ENCODE measurements at regions not wholly inside any gene's neighbourhood (a gene's known extent, or its start where the extent isn't known, plus 50 kb on each side); places are given as distances from the start of the nearest gene placed in this dataset.
"Not testable (repeated sequence)": the region's sequence is repeated elsewhere in the genome, so short reads cannot be mapped to it uniquely, and the experiment has no call there.

DNA sequence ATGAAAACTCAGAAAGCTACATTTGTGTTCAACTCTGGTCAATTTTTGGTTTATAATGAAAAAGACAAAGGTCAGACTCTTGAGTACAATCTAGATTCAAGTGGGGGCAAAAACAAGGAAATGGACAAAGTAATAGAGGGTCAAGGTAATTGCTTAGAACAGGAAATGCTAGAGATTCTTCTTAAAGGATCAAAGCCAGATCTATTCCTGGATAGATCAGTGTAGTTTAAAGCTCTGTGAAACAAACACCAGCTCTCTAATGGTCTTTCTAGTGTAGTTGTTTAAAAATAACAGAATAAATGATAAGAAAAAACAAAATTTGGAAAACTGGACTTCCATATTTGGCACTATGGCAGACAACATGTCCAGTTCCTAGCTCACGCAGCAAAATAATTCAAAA lies 70.7 kb upstream of the SLC8A3 start:
- Mint-ChIP-seq H3K27ac (ENCODE audit: low read depth, unreplicated experiment) (no peak overlapping the region), H3K4me1 (ENCODE audit: insufficient read depth, unreplicated experiment) (no peaks in the 10 kb centered on the region), H3K27me3 (ENCODE audit: insufficient read depth, unreplicated experiment) (peaks cover 61% of the 10 kb centered on the region), H3K9me3 (ENCODE audit: unreplicated experiment) (no peaks in the 10 kb centered on the region), H3K4me3 (ENCODE audit: unreplicated experiment) (no peak overlapping the region), H3K36me3 (ENCODE audit: insufficient read depth, unreplicated experiment) (no peaks in the 10 kb centered on the region)
- DNase-seq (ENCODE audit: unreplicated experiment): no peak
- BruUV-seq (replicated peaks): no TSS peak
- POLR2A ChIA-PET: no interaction called here
- no peak for TF ChIP-seq CTCF (IDR thresholded peaks at IDR 0.05; ENCODE audit: unreplicated experiment)
- intact Hi-C loops (cut with micrococcal nuclease): no loop called here
- CTCF ChIA-PET: interaction anchor here (0.8 kb wide), 1 partner anchor 903 kb away, joined by 3 read pairs; no protein-coding TSS in a partner anchor

DNA sequence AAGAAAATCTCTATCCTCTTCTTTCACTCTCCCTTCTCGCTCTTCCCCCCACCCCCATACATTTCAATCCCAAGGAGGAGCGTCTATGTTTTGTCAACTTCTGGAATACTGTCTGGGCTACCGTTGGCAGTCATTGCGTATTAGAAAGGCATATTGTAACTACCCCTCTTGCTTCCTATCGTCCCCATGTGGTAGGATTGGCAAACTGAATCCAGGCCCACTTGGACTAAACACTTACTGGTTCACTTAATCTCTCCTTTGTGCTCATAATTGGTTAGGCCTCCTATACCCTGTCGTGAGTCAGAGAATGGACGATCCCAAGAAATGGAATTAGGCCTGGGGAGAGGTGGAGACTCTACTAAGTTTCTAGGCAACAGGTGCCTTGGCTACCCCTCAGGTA lies 68.8 kb upstream of the SLC8A3 start:
- intact Hi-C loops (cut with micrococcal nuclease): no loop called here

DNA sequence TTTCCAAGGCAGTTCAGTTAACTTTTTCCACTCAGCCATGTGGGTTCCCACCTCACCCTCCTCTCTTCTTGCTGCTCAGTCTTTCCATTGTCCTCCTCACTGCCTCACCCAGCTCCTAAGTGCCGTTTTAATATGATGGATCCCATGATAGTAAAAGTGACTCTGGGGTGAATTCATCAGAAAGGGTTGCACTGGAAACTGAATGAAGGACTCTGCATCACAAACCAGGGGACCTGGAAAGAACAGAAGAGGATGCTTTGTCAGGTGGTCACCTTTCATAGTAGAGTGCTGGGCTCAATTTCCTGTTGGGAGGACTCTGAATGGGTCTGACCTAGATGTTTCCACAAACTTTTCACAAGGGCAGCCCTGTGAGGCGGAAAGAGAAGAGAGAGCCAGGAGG lies 67.8 kb upstream of the SLC8A3 start:
- Mint-ChIP-seq H3K9me3 (ENCODE audit: unreplicated experiment) (no peaks in the 10 kb centered on the region), H3K36me3 (ENCODE audit: insufficient read depth, unreplicated experiment) (no peaks in the 10 kb centered on the region), H3K4me3 (ENCODE audit: unreplicated experiment) (no peak overlapping the region), H3K4me1 (ENCODE audit: insufficient read depth, unreplicated experiment) (no peaks in the 10 kb centered on the region), H3K27ac (ENCODE audit: low read depth, unreplicated experiment) (no peak overlapping the region), H3K27me3 (ENCODE audit: insufficient read depth, unreplicated experiment) (peaks cover 53% of the 10 kb centered on the region)
- DNase-seq (ENCODE audit: unreplicated experiment): no peak
- POLR2A ChIA-PET: no interaction called here
- TF ChIP-seq CTCF (IDR thresholded peaks at IDR 0.05; ENCODE audit: unreplicated experiment): no peak
- BruUV-seq (replicated peaks): no TSS peak
- intact Hi-C loops (cut with micrococcal nuclease): no loop called here
- CTCF ChIA-PET: no interaction called here

More for the DNA sequence above, 68.8 kb upstream of the SLC8A3 start:
- Mint-ChIP-seq H3K36me3 (ENCODE audit: insufficient read depth, unreplicated experiment) (no peaks in the 10 kb centered on the region), H3K27ac (ENCODE audit: low read depth, unreplicated experiment) (no peak overlapping the region), H3K27me3 (ENCODE audit: insufficient read depth, unreplicated experiment) (peaks cover 53% of the 10 kb centered on the region), H3K4me3 (ENCODE audit: unreplicated experiment) (no peak overlapping the region), H3K9me3 (ENCODE audit: unreplicated experiment) (no peaks in the 10 kb centered on the region), H3K4me1 (ENCODE audit: insufficient read depth, unreplicated experiment) (no peaks in the 10 kb centered on the region)
- ChIA-PET POLR2A (no interaction called here), CTCF (no interaction called here)
- no peak for TF ChIP-seq CTCF (IDR thresholded peaks at IDR 0.05; ENCODE audit: unreplicated experiment)
- no TSS peak for BruUV-seq (replicated peaks)
- DNase-seq (ENCODE audit: unreplicated experiment): peak; percentile 47

DNA sequence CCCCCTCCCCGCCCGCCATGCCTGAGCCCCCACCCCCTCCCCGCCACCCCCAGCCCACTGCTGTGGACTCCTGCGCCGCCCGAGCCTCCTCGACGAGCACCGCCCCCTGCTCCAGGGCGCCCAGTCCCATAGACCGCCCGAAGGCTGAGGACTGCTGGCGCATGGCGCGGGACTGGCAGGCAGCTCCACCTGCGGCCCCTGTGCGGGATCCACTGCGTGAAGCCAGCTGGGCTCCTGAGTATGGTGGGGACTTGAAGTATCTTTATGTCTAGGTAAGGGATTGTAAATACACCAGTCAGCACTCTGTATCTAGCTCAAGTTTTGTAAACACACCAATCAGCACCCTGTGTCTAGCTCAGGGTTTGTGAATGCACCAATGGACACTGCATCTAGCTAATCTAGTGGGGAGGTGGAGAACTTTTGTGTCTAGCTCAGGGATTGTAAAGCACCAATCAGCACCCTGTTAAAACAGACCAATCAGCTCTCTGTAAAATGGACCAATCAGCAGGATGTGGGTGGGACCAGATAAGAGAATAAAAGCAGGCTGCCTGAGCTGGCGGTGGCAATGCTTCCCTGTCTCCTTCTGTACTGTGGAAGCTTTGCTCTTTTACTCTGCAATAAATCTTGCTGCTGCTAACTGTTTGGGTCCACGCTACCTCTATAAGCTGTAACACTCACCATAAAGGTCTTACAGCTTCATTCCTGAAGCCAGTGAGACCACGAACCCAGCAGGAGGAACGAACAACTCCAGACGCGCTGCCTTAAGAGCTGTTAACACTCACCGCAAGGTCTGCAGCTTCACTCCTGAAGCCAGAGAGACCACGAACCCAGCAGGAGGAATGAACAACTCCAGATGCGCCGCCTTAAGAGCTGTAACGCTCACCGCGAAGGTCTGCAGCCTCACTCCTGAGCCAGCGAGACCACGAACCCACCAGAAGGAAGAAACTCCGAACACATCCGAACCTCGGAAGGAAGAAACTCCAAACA lies 66.6 kb upstream of the SLC8A3 start:
- CTCF ChIA-PET: interaction anchor here (0.6 to 0.7 kb wide), 2 partner anchors 114 to 525 kb away, joined by 3 read pairs; no protein-coding TSS in a partner anchor
- Mint-ChIP-seq H3K4me3 (ENCODE audit: unreplicated experiment) (peak overlapping the region; percentile 48), H3K27me3 (ENCODE audit: insufficient read depth, unreplicated experiment) (peaks cover 54% of the 10 kb centered on the region)
- DNase-seq (ENCODE audit: unreplicated experiment); POLR2A ChIA-PET; BruUV-seq (replicated peaks); H3K9me3 Mint-ChIP-seq (ENCODE audit: unreplicated experiment); H3K36me3 Mint-ChIP-seq (ENCODE audit: insufficient read depth, unreplicated experiment); H3K4me1 Mint-ChIP-seq (ENCODE audit: insufficient read depth, unreplicated experiment); intact Hi-C loops (cut with micrococcal nuclease); H3K27ac Mint-ChIP-seq (ENCODE audit: low read depth, unreplicated experiment): not testable (repeated sequence)

Data from MCF 10A (cell line).